ENCODE measurements at regions not wholly inside any gene's neighbourhood (a gene's known extent, or its start where the extent isn't known, plus 50 kb on each side); places are given as distances from the start of the nearest gene placed in this dataset.

- Histone ChIP-seq H3K23ac (ENCODE audit: insufficient read length) (no peak overlapping the region), H3K14ac (ENCODE audit: insufficient read length) (no peak overlapping the region), H3K4me2 (ENCODE audit: insufficient read depth in 1 of 2, low read depth in 2 of 2, low read length in 2 of 2) (no peak overlapping the region), H2BK120ac (replicated peaks; ENCODE audit: low read depth, low read length) (no peak overlapping the region), H3K4ac (replicated peaks; ENCODE audit: insufficient read length, low read depth, low read length) (no peak overlapping the region), H2BK15ac (ENCODE audit: low read length) (no peak overlapping the region), H3K18ac (ENCODE audit: extremely low read depth, low read length) (no peak overlapping the region), H2BK12ac (ENCODE audit: low read depth, low read length) (no peak overlapping the region), H4K91ac (replicated peaks; ENCODE audit: insufficient read length, low read length) (no peak overlapping the region), H2AFZ (ENCODE audit: low read length) (no peak overlapping the region), H3K4me1 (replicated peaks in 1 of 4; ENCODE audit: control insufficient read depth in 3 of 4, insufficient read depth in 4 of 4, low read length in 3 of 4) (no peaks in the 10 kb centered on the region), H2BK5ac (ENCODE audit: low read depth, low read length) (no peak overlapping the region), H4K8ac (ENCODE audit: extremely low read depth, insufficient read depth, low read length) (no peak overlapping the region), H3K9me3 (ENCODE audit: insufficient read depth in 2 of 2, low read depth in 1 of 2, low read length in 1 of 2) (peaks cover 78 to 100% of the 10 kb centered on the region in 2 experiments), H3K79me2 (ENCODE audit: control insufficient read depth in 1 of 2, insufficient read depth in 2 of 2, low read length in 2 of 2) (no peaks in the 10 kb centered on the region), H3K36me3 (ENCODE audit: control insufficient read depth in 2 of 4, insufficient read depth in 4 of 4, low read length in 3 of 4) (no peaks in the 10 kb centered on the region), H3K23me2 (ENCODE audit: low read depth, low read length) (no peaks in the 10 kb centered on the region), H4K20me1 (replicated peaks in 1 of 2; ENCODE audit: control insufficient read depth in 1 of 2, insufficient read depth in 2 of 2, low read length in 2 of 2) (no peaks in the 10 kb centered on the region), H3K27ac (ENCODE audit: low read depth, low read length) (no peak overlapping the region), H3K4me3 (ENCODE audit: extremely low read depth in 1 of 4, insufficient read depth in 2 of 4, low read depth in 3 of 4, low read length in 4 of 4) (no peak overlapping the region), H3K27me3 (replicated peaks in 1 of 4; ENCODE audit: control insufficient read depth in 3 of 4, extremely low read depth in 1 of 4, insufficient read depth in 3 of 4, low read length in 3 of 4) (no peaks in the 10 kb centered on the region), H3K79me1 (ENCODE audit: low read depth, low read length) (no peaks in the 10 kb centered on the region), H3K9ac (replicated peaks in 1 of 4; ENCODE audit: extremely low read depth in 1 of 4, low read depth in 3 of 4, low read length in 3 of 4) (no peak overlapping the region), H4K5ac (ENCODE audit: insufficient read length, low read depth, low read length) (no peak overlapping the region), H2AK5ac (ENCODE audit: low read depth, low read length) (no peak overlapping the region), H2BK20ac (ENCODE audit: low read length) (no peak overlapping the region), H3K56ac (replicated peaks; ENCODE audit: insufficient read length, low read depth, low read length) (no peak overlapping the region)
- ChIA-PET CTCF (ENCODE audit: partially characterized antibody) (no interaction called here), POLR2A (ENCODE audit: partially characterized antibody) (no interaction called here)
- no peak for TF ChIP-seq BACH1 (IDR thresholded peaks at IDR 0.05; ENCODE audit: low read length)
- TF ChIP-seq SIRT6 (IDR thresholded peaks at IDR 0.05; ENCODE audit: low read length) = no peak
- TF ChIP-seq SIN3A (conservative IDR thresholded peaks at IDR 0.05 in 1 of 2, IDR thresholded peaks at IDR 0.05 in 1 of 2; ENCODE audit: low read depth in 1 of 2, low read length in 2 of 2) = no peak
- TF ChIP-seq SAP30 (IDR thresholded peaks at IDR 0.05; ENCODE audit: insufficient read depth, insufficient replicate concordance, low read length) = no peak
- TF ChIP-seq EGR1 (IDR thresholded peaks at IDR 0.05; ENCODE audit: borderline replicate concordance, low read depth, low read length) = no peak
- no peak for TF ChIP-seq CBX8 (IDR thresholded peaks at IDR 0.05; ENCODE audit: borderline replicate concordance, low read depth, low read length)
- DNase-seq (ENCODE audit: low read depth in 1 of 2, low spot score in 2 of 2) (no peak), FAIRE-seq (no peak)
- WGBS, 2 experiments (ENCODE audit: extremely low coverage in 1 of 2, insufficient coverage in 1 of 2, insufficient read length in 1 of 2, insufficient replicate concordance in 2 of 2, low coverage in 1 of 2, low lambda C conversion rate in 2 of 2, missing lambda C conversion rate in 1 of 2) = 91% methylated on average over 5 of the region's 5 CpGs; no CpG with 5 or more reads in 1 of the 2 experiments
Observed at GRCh38 chr15:25224396-25224795, 214.4 kb downstream of the UBE3A start.
